MM.1S (cell line): ENCODE measurements at regions not wholly inside any gene's neighbourhood (a gene's known extent, or its start where the extent isn't known, plus 50 kb on each side); places are given as distances from the start of the nearest gene placed in this dataset.
"Not testable (repeated sequence)": the region's sequence is repeated elsewhere in the genome, so short reads cannot be mapped to it uniquely, and the experiment has no call there.

Experiments used
- DNase-seq: peaks from one replicate; pipeline ENCODE4 v3.0.0-alpha.2; 2015
- H2AFZ ChIP-seq: fragments of 300-600 bp; sonication (generic); 2 replicates; pipeline ENCODE4 v1.6.0; 2016; ENCODE audit warnings: antibody characterized with exemption, low read length
- H3F3A ChIP-seq: fragments of 300-600 bp; sonication (generic); 2 replicates; pipeline ENCODE4 v1.6.1; 2016; ENCODE audit warnings: mild to moderate bottlenecking, antibody characterized with exemption, low read length, moderate library complexity, mixed read lengths; ENCODE audit not compliant: insufficient read depth
- H3K27ac ChIP-seq: fragments of 300-600 bp; sonication (generic); 2 replicates; pipeline ENCODE4 v1.5.1; 2016; ENCODE audit warnings: mild to moderate bottlenecking, low read length
- H3K27me3 ChIP-seq: fragments of 300-600 bp; sonication (generic); replicated peaks from 2 replicates; pipeline ENCODE4 v1.6.0; 2016; ENCODE audit warnings: low read length; ENCODE audit not compliant: insufficient read depth
- H3K36me3 ChIP-seq: fragments of 300-600 bp; sonication (generic); replicated peaks from 2 replicates; pipeline ENCODE4 v1.6.1; 2016; ENCODE audit warnings: mild to moderate bottlenecking, low read length, mixed read lengths; ENCODE audit not compliant: insufficient read depth
- H3K4me1 ChIP-seq: fragments of 300-600 bp; sonication (generic); 2 replicates; pipeline ENCODE4 v1.6.1; 2016; ENCODE audit warnings: low read length, mixed read lengths
- H3K4me2 ChIP-seq: fragments of 300-600 bp; sonication (generic); 2 replicates; pipeline ENCODE4 v1.6.0; 2016; ENCODE audit warnings: low read depth, low read length
- H3K4me3 ChIP-seq: fragments of 300-600 bp; sonication (generic); 2 replicates; pipeline ENCODE4 v1.5.1; 2016; ENCODE audit warnings: low read length, mixed read lengths
- H3K79me2 ChIP-seq: fragments of 300-600 bp; sonication (generic); 2 replicates; pipeline ENCODE4 v1.6.1; 2016; ENCODE audit warnings: mixed run types, low read length, mixed read lengths
- H3K9ac ChIP-seq: fragments of 300-600 bp; sonication (generic); 2 replicates; pipeline ENCODE4 v1.6.1; 2016; ENCODE audit warnings: low read length, mixed read lengths
- H3K9me2 ChIP-seq: fragments of 300-600 bp; sonication (generic); replicated peaks from 2 replicates; pipeline ENCODE4 v1.6.1; 2016; ENCODE audit warnings: mild to moderate bottlenecking, low read length, mixed read lengths; ENCODE audit not compliant: insufficient read depth
- H3K9me3 ChIP-seq: fragments of 300-600 bp; sonication (generic); replicated peaks from 2 replicates; pipeline ENCODE4 v1.6.1; 2016; ENCODE audit warnings: mild to moderate bottlenecking, low read length, mixed read lengths; ENCODE audit not compliant: insufficient read depth
- H4K20me1 ChIP-seq: fragments of 300-600 bp; sonication (generic); 2 replicates; pipeline ENCODE4 v1.6.1; 2016; ENCODE audit warnings: mild to moderate bottlenecking, low read length, moderate library complexity, mixed read lengths; ENCODE audit not compliant: insufficient read depth
- EZH2 ChIP-seq: fragments of 300-600 bp; sonication (generic); optimal IDR thresholded peaks from 2 replicates; pipeline ENCODE3; 2017; ENCODE audit warnings: low read depth, mild to moderate bottlenecking, antibody characterized with exemption, low read length, mixed read lengths
- EZH2phosphoT487 ChIP-seq: fragments of 300-600 bp; sonication (generic); IDR thresholded peaks from 2 replicates; pipeline ENCODE4 v1.6.1; 2018; ENCODE audit warnings: antibody characterized with exemption, low read length
- TF ChIP-seq, protein P1 (sequence below): fragments of 300-600 bp; sonication (generic); IDR thresholded peaks from 2 replicates; pipeline ENCODE4 v1.5.1; 2016; ENCODE audit warnings: antibody characterized with exemption, low read length, mixed read lengths

DNA sequence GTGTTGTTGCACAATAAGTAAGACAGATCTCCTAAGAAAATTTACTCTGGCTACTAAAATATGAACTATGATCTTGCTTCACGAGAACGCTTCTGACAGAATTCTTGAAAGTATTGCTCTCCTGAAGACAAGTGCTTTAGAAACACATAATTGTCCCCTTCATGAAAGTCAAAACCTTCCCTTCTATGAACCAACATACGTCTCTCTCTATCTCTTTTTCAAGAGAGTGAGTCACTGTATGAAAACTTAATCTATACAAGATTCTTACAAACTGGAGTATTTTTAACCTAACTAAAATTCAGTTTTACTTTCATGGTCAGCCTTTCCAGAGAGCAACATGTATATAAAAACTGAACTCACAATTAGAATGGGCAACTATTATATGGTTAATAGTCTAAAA is 688.0 kb upstream of the CTNND2 start:
- no peaks in the 10 kb centered on the region for H3K36me3 ChIP-seq
- TF ChIP-seq EZH2, result no peak
- TF ChIP-seq, protein P1, sequence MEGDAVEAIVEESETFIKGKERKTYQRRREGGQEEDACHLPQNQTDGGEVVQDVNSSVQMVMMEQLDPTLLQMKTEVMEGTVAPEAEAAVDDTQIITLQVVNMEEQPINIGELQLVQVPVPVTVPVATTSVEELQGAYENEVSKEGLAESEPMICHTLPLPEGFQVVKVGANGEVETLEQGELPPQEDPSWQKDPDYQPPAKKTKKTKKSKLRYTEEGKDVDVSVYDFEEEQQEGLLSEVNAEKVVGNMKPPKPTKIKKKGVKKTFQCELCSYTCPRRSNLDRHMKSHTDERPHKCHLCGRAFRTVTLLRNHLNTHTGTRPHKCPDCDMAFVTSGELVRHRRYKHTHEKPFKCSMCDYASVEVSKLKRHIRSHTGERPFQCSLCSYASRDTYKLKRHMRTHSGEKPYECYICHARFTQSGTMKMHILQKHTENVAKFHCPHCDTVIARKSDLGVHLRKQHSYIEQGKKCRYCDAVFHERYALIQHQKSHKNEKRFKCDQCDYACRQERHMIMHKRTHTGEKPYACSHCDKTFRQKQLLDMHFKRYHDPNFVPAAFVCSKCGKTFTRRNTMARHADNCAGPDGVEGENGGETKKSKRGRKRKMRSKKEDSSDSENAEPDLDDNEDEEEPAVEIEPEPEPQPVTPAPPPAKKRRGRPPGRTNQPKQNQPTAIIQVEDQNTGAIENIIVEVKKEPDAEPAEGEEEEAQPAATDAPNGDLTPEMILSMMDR, result no peak
- TF ChIP-seq EZH2phosphoT487, result no peak
- H3K9ac ChIP-seq, result no peak overlapping the region
- H3K27ac ChIP-seq, result no peak overlapping the region
- no peak overlapping the region for H3K4me3 ChIP-seq
- H4K20me1 ChIP-seq, result no peaks in the 10 kb centered on the region
- H3K9me2 ChIP-seq, result no peaks in the 10 kb centered on the region
- H3K9me3 ChIP-seq, result no peaks in the 10 kb centered on the region
- H2AFZ ChIP-seq, result no peak overlapping the region
- H3K4me1 ChIP-seq, result no peaks in the 10 kb centered on the region
- no peaks in the 10 kb centered on the region for H3F3A ChIP-seq
- H3K79me2 ChIP-seq, result no peaks in the 10 kb centered on the region
- no peak overlapping the region for H3K4me2 ChIP-seq
- no peak for DNase-seq
- no peaks in the 10 kb centered on the region for H3K27me3 ChIP-seq

DNA sequence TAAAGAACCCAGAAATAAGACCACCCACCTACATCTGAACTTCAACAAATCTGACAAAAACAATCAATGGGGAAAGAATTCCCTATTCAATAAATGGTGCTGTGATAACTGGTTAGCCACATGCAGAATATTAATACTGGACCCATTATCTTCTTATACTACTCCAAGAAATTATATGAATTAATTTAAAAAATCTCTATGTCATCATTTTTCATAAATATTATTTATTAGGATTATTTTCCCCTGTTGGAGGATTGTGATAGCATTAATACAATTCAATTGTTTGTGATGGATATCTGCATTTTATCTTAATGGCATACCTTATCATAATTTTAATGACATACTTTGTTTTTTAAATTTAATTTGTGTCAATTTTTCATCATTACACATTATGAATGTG is 682.2 kb upstream of the CTNND2 start:
- no peaks in the 10 kb centered on the region for H3K36me3 ChIP-seq
- no peak overlapping the region for H3K4me3 ChIP-seq
- no peak overlapping the region for H3K27ac ChIP-seq
- H3F3A ChIP-seq, result no peaks in the 10 kb centered on the region
- no peak overlapping the region for H3K9ac ChIP-seq
- no peak for DNase-seq
- no peak overlapping the region for H3K4me2 ChIP-seq
- H3K4me1 ChIP-seq, result no peaks in the 10 kb centered on the region
- TF ChIP-seq EZH2, result no peak
- TF ChIP-seq, protein P1, result no peak
- TF ChIP-seq EZH2phosphoT487, result no peak
- no peaks in the 10 kb centered on the region for H3K9me3 ChIP-seq
- H3K27me3 ChIP-seq, result no peaks in the 10 kb centered on the region
- no peak overlapping the region for H2AFZ ChIP-seq
- H3K9me2 ChIP-seq, result no peaks in the 10 kb centered on the region
- H4K20me1 ChIP-seq, result no peaks in the 10 kb centered on the region
- no peaks in the 10 kb centered on the region for H3K79me2 ChIP-seq

DNA sequence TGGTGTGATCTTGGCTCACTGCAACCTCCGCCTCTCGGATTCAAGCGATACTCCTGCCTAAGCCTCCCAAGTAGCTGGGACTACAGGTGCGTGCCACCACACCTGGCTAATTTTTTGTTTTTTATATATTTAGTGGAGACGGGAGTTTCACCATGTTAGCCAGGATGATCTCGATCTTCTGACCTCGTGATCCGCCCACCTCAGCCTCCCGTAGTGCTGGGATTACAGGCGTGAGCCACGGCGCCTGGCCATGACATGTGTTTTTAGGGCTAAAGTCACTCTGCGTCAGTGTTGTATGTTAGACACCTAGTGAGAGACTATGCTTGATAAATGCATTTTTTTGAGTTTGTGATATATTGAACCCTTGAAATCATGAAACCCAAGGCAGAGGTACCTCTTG is 674.6 kb upstream of the CTNND2 start:
- not testable (repeated sequence) for H4K20me1 ChIP-seq, H3K9ac ChIP-seq, DNase-seq, H3K4me3 ChIP-seq, H3K4me2 ChIP-seq, H3K27ac ChIP-seq, H3K79me2 ChIP-seq, H3F3A ChIP-seq, H3K27me3 ChIP-seq, H3K4me1 ChIP-seq, H3K9me2 ChIP-seq, H3K9me3 ChIP-seq, H3K36me3 ChIP-seq, H2AFZ ChIP-seq

DNA sequence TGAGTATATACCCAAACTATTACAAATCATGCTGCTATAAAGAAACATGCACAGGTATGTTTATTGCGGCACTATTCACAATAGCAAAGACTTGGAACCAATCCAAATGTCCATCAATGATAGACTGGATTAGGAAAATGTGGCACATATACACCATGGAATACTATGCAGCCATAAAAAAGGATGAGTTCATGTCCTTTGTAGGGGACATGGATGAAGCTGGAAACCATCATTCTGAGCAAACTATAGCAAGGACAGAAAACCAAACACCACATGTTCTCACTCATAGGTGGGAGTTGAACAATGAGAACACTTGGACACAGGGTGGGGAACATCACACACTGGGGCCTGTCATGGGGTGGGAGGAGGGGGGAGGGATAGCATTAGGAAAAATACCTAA is 672.7 kb upstream of the CTNND2 start:
- H4K20me1 ChIP-seq, DNase-seq, H3K27ac ChIP-seq, H3F3A ChIP-seq, H3K9ac ChIP-seq, H3K4me3 ChIP-seq, H3K27me3 ChIP-seq, H3K9me2 ChIP-seq, H2AFZ ChIP-seq, H3K9me3 ChIP-seq, H3K4me2 ChIP-seq, H3K4me1 ChIP-seq, H3K79me2 ChIP-seq, H3K36me3 ChIP-seq: not testable (repeated sequence)

DNA sequence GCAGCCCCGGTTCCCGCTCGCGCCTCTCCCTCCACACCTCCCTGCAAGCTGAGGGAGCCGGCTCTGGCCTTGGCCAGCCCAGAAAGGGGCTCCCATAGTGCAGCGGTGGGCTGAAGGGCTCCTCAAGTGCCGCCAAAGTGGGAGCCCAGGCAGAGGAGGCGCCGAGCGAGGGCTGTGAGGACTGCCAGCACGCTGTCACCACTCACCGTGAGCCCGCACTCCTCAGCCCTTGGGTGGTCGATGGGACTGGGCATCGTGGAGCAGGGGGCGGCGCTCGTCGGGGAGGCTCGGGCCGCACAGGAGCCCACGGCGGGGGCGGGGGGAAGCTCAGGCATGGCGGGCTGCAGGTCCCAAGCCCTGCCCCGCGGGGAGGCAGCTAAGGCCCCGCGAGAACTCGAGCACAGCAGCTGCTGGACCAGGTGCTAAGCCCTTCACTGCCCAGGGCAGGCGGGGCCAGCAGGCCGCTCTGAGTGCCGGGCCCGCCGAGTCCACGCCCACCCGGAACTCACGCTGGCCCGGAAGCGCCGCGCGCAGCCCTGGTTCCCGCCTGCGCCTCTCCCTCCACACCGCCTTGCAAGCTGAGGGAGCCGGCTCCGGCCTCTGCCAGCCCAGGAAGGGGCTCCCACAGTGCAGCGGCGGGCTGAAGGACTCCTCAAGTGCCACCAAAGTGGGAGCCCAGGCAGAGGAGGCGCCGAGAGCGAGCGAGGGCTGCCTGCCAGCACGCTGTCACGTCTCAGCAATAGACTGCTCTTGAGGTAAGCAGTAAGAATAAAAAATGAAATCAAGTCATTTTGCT is 670.2 kb upstream of the CTNND2 start:
- H3K36me3 ChIP-seq, H3K4me1 ChIP-seq, H3K9ac ChIP-seq, H2AFZ ChIP-seq, DNase-seq, H3K9me2 ChIP-seq, H4K20me1 ChIP-seq, H3F3A ChIP-seq, H3K4me2 ChIP-seq, H3K27ac ChIP-seq, H3K27me3 ChIP-seq, H3K9me3 ChIP-seq, H3K4me3 ChIP-seq, H3K79me2 ChIP-seq: not testable (repeated sequence)

DNA sequence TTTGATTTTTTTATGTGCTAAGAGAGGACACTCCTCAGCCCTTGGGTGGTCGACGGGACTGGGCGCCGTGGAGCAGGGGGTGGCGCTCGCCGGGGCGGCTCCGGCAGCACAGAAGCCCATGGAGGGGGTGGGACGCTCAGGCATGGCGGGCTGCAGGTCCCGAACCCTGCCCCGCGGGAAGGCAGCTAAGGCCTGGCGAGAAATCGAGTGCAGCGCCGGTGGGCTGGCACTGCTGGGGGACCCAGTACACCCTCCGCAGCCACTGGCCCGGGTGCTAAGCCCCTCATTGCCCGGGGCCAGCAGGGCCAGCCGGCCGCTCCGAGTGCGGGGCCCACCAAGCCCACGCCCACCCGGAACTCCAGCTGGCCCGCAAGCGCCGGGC is 669.7 kb upstream of the CTNND2 start:
- not testable (repeated sequence) for H3K9me2 ChIP-seq, H3K4me2 ChIP-seq, H3K27me3 ChIP-seq, DNase-seq, H2AFZ ChIP-seq, H3K79me2 ChIP-seq, H3K27ac ChIP-seq, H4K20me1 ChIP-seq, H3K9ac ChIP-seq, H3K4me1 ChIP-seq, H3K36me3 ChIP-seq, H3F3A ChIP-seq, H3K4me3 ChIP-seq, H3K9me3 ChIP-seq
